Thymus (tissue), 11 donors: ENCODE measurements at regions not wholly inside any gene's neighbourhood (a gene's known extent, or its start where the extent isn't known, plus 50 kb on each side); places are given as distances from the start of the nearest gene placed in this dataset.

Source experiments
- DNase-seq, 9 donors: peaks; one replicate each; pipeline ENCODE4 v3.0.0-alpha.2; 2013; ENCODE audit warnings: low spot score in 9 of 9, low read depth in 6 of 9, missing footprints in 1 of 9
- H3K27ac ChIP-seq, 2 donors: one replicate each; pipeline ENCODE4 v1.5.1; 2013; ENCODE audit warnings: control low read depth in 1 of 2, low read depth in 1 of 2, low read length in 1 of 2, mild to moderate bottlenecking in 1 of 2, moderate library complexity in 1 of 2
- H3K27me3 ChIP-seq, 2 donors: one replicate each; pipeline ENCODE4 v1.5.1; 2013; ENCODE audit warnings: low read length in 1 of 2; ENCODE audit not compliant: control insufficient read depth in 2 of 2, insufficient read depth in 1 of 2
- H3K36me3 ChIP-seq, 2 donors: one replicate each; pipeline ENCODE4 v1.5.1; 2013; ENCODE audit warnings: low read length in 1 of 2, mild to moderate bottlenecking in 1 of 2, moderate library complexity in 1 of 2; ENCODE audit not compliant: control insufficient read depth in 2 of 2, insufficient read depth in 2 of 2
- H3K4me1 ChIP-seq, 2 donors: one replicate each; pipeline ENCODE4 v1.5.1; 2013; ENCODE audit warnings: low read length in 2 of 2; ENCODE audit not compliant: control insufficient read depth in 2 of 2, insufficient read depth in 2 of 2
- H3K4me3 ChIP-seq, 2 donors: one replicate each; pipeline ENCODE4 v1.5.1; 2013; ENCODE audit warnings: low read length in 2 of 2, control low read depth in 1 of 2, mild to moderate bottlenecking in 1 of 2
- H3K9me3 ChIP-seq, 2 donors: one replicate each; pipeline ENCODE4 v1.5.1; 2013; ENCODE audit warnings: low read length in 1 of 2, mild to moderate bottlenecking in 1 of 2; ENCODE audit not compliant: control insufficient read depth in 2 of 2, insufficient read depth in 1 of 2
- WGBS: extraction: QIAGEN DNeasy Blood & Tissue Kit; methylation state at CpG from one replicate; pipeline ENCODE4 v1.1.7; 2013; 5-methylcytosine and 5-hydroxymethylcytosine counted together
- donor health status: healthy.

GRCh38 chr4:27154706-27155105, 294.1 kb downstream of the STIM2 start:
- Histone ChIP-seq H3K27me3 (no peaks in the 10 kb centered on the region), H3K27ac (no peak overlapping the region), H3K9me3 (no peaks in the 10 kb centered on the region), H3K4me3 (no peak overlapping the region), H3K4me1 (no peaks in the 10 kb centered on the region), H3K36me3 (no peaks in the 10 kb centered on the region)
- WGBS = 9% methylated on average over 3 of the region's 3 CpGs
- no peak for DNase-seq

DNA sequence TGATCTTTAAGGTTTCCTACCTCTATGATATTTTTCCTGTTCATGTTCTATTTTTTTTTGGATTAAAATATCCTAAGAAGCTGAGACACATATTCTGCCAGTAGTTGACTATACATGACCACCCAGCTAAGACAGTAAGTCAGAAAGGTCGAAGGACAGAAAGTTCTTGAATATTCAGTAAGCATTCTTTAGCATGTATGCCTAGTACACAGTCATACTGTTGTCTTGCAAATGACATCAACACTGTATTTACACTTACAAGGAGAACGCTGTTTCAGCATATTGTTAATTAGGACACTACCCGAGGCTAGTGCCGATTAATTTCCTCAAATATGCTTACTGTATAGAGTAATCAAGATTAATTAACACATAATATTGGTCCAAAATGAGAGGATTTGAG, 300.6 kb downstream of the STIM2 start:
- no peaks in the 10 kb centered on the region for H3K36me3 ChIP-seq
- no peak overlapping the region for H3K27ac ChIP-seq
- no peaks in the 10 kb centered on the region for H3K27me3 ChIP-seq
- WGBS = 97% methylated on average over 4 of the region's 4 CpGs
- no peak for DNase-seq
- H3K4me3 ChIP-seq = no peak overlapping the region
- H3K4me1 ChIP-seq = no peaks in the 10 kb centered on the region
- H3K9me3 ChIP-seq = no peaks in the 10 kb centered on the region

DNA sequence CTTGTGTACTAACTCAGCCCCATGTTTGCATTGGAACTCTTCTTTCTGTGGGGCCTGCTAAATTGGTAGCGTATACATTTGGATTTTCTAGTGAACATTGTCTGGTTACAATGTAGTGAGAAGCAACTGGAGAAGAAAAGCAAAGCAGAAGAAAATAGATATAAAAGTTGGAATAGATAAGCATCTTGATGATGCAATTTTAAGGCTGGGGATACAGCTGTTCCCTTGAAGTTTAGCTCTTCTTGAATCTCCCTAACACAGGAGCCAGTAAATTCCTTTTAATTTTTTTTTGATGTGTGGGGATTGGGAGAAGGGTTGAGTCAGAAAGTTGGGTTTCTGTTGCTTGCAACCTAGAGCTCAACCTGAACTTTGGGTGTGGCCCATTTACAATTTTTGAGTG, 308.1 kb downstream of the STIM2 start:
- no peaks in the 10 kb centered on the region for H3K36me3 ChIP-seq
- H3K4me3 ChIP-seq = no peak overlapping the region
- 98% methylated on average over 1 of the region's 1 CpG for WGBS
- DNase-seq = no peak
- H3K4me1 ChIP-seq = no peaks in the 10 kb centered on the region
- H3K9me3 ChIP-seq = no peaks in the 10 kb centered on the region
- H3K27me3 ChIP-seq = no peaks in the 10 kb centered on the region
- no peak overlapping the region for H3K27ac ChIP-seq

DNA sequence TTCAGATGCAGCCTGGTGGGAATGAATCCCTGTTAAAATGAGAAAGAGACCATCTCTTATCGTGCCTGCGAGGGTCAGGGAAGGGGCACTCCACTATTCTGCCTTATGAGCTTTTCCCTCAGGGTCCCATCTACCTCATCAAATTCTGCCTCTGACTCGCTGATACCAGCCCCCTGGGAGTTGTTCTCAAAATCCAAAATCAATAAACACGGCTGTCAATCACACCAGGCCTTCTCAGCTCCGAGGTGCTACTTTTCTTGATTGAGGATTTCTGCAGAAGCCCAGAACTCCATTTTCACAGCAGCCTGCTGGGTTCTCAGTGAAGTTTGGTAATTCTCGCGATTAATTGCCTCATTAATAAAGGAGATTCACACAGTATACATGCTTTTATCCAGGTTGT, 312.6 kb downstream of the STIM2 start:
- WGBS = 90% methylated on average over 7 of the region's 7 CpGs

DNA sequence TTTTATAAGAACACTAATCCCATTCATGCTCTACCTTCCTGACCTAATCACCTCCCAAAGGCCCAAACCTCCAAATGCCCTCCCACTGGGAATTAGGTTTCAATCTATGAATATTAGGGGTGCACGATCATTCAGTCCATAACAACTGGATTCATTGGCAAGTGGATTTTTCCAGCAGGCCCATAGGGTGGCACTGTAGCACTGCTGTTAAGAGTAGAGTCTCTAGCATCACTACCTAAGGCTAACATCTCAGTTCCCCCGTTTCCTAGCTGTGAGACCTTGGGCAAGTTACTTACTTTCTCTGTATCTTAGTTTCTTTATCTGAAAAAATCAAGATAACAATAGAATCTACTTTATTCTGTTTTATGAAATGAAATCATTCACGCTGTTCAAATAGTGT, 315.8 kb downstream of the STIM2 start:
- no peaks in the 10 kb centered on the region for H3K4me1 ChIP-seq
- no peak overlapping the region for H3K4me3 ChIP-seq
- no peak for DNase-seq
- H3K36me3 ChIP-seq = no peaks in the 10 kb centered on the region
- no peaks in the 10 kb centered on the region for H3K27me3 ChIP-seq
- WGBS = 87% methylated on average over 3 of the region's 3 CpGs
- H3K27ac ChIP-seq = no peak overlapping the region
- no peaks in the 10 kb centered on the region for H3K9me3 ChIP-seq

More for the DNA sequence above, 312.6 kb downstream of the STIM2 start:
- H3K9me3 ChIP-seq = no peaks in the 10 kb centered on the region
- H3K36me3 ChIP-seq = no peaks in the 10 kb centered on the region
- DNase-seq = no peak
- no peak overlapping the region for H3K4me3 ChIP-seq
- H3K4me1 ChIP-seq = no peaks in the 10 kb centered on the region
- no peaks in the 10 kb centered on the region for H3K27me3 ChIP-seq
- no peak overlapping the region for H3K27ac ChIP-seq

GRCh38 chr4:27176881-27177280, 316.2 kb downstream of the STIM2 start:
- Histone ChIP-seq H3K4me1 (no peaks in the 10 kb centered on the region), H3K9me3 (no peaks in the 10 kb centered on the region), H3K4me3 (no peak overlapping the region), H3K27ac (no peak overlapping the region), H3K36me3 (no peaks in the 10 kb centered on the region), H3K27me3 (no peaks in the 10 kb centered on the region)
- WGBS = 82% methylated on average over 2 of the region's 2 CpGs
- no peak for DNase-seq

- no peaks in the 10 kb centered on the region for H3K9me3 ChIP-seq
- H3K4me3 ChIP-seq = no peak overlapping the region
- H3K27ac ChIP-seq = no peak overlapping the region
- H3K27me3 ChIP-seq = no peaks in the 10 kb centered on the region
- H3K36me3 ChIP-seq = no peaks in the 10 kb centered on the region
- H3K4me1 ChIP-seq = no peaks in the 10 kb centered on the region
- WGBS = 92% methylated on average over 2 of the region's 2 CpGs
- DNase-seq = no peak
Observed at GRCh38 chr4:27178061-27178460, 317.4 kb downstream of the STIM2 start.

DNA sequence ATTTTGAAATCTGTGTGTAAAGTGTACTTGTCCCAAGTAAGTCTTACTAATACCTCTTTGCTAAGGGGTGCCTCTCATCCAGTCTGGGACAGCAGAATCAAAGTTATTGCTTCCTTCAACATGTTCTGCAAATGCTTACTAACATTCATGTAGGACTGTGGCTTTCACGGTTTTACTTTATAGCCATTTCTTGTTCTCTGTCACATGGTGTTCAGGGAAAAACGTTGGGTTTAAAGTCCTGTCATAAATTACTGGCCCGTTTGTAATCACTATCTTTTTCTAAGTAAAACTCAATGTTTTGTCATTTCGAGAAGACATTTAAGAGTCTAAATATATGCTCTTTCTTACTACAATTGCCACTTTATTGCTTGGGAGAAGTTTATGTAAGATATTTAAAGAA, 321.1 kb downstream of the STIM2 start:
- Histone ChIP-seq H3K4me1 (no peaks in the 10 kb centered on the region), H3K4me3 (no peak overlapping the region), H3K27ac (no peak overlapping the region), H3K36me3 (no peaks in the 10 kb centered on the region), H3K27me3 (no peaks in the 10 kb centered on the region), H3K9me3 (no peaks in the 10 kb centered on the region)
- DNase-seq = no peak
- 46% methylated on average over 4 of the region's 4 CpGs for WGBS

DNA sequence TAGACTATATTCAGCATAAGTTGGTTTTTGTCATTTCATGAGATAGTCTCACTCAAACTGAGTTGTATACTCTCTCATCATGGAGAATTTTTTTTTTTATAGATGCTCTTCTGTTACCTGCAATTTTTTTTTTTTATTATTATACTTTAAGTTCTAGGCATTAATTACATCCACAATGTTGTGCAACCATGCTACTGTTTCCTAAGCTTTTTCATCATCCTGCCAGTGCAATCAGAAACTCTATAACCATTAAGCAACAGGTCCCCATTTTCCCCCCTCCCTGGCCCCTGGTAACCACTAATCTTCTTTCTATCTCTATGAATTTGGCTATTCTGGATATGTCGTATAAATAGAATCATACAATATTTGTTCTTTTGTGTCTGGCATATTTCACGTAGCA, 321.6 kb downstream of the STIM2 start:
- no peaks in the 10 kb centered on the region for H3K9me3 ChIP-seq
- H3K27me3 ChIP-seq = no peaks in the 10 kb centered on the region
- H3K27ac ChIP-seq = no peak overlapping the region
- H3K36me3 ChIP-seq = no peaks in the 10 kb centered on the region
- no peaks in the 10 kb centered on the region for H3K4me1 ChIP-seq
- DNase-seq = no peak
- no peak overlapping the region for H3K4me3 ChIP-seq
- WGBS = 94% methylated on average over 2 of the region's 2 CpGs

DNA sequence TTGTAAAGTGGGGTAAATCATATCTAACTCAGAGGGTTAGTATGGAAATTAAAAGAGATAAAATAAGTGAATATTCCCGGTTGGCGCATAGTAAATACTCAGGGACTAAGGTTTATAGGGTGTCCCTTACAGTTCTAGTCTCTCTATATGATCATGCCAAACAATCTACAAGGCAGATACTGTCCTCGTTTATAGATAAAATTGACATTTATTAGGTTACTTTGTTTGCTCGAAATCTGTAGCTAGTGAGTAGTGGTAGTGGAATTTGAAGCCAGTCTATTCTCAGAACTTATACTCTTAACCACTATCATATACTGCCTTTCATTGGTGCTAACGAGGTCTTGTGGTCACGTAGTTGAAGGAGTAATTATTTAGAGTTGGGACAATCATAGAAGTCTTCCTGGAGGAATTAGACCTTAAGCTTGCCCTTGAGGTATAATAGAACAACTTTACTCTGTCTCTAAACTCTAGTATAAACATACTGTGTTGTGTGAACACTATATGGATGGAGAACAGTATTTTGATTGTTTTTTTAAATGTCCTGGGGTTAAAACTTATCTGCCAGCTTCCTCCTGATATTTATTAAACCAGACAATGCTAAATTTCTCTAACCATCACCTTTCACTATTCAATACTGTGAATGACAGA, 324.0 kb downstream of the STIM2 start:
- no peak overlapping the region for H3K27ac ChIP-seq
- no peaks in the 10 kb centered on the region for H3K36me3 ChIP-seq
- H3K4me3 ChIP-seq = no peak overlapping the region
- no peaks in the 10 kb centered on the region for H3K27me3 ChIP-seq
- H3K9me3 ChIP-seq = no peaks in the 10 kb centered on the region
- H3K4me1 ChIP-seq = no peaks in the 10 kb centered on the region
- WGBS = 69% methylated on average over 6 of the region's 6 CpGs
- no peak for DNase-seq
